HEK293T (cell line): ENCODE measurements at regions not wholly inside any gene's neighbourhood (a gene's known extent, or its start where the extent isn't known, plus 50 kb on each side); places are given as distances from the start of the nearest gene placed in this dataset.

Source experiments
- CTCF ChIA-PET: fragments of 350-600 bp; formaldehyde crosslinking; extraction: SDS; loops from one replicate; lab custom pipeline; 2021; ENCODE audit warnings: antibody characterized with exemption, inconsistent platforms; lab: Yijun Ruan, JAX
- POLR2A ChIA-PET: fragments of 350-600 bp; formaldehyde crosslinking; extraction: SDS; loops from one replicate; lab custom pipeline; 2020; ENCODE audit warnings: antibody characterized with exemption, inconsistent platforms; lab: Yijun Ruan, JAX
- DNase-seq: peaks from one replicate; pipeline ENCODE4 v3.0.0; 2012; ENCODE audit warnings: mixed read lengths; ENCODE audit errors: extremely low spot score
- ARNT ChIP-seq: fragments of 450-650 bp; IDR thresholded peaks from 2 replicates; pipeline ENCODE4 v1.6.1; 2017; ENCODE audit warnings: mild to moderate bottlenecking
- BHLHE40 ChIP-seq: fragments of 450-650 bp; IDR thresholded peaks from 2 replicates; pipeline ENCODE4 v1.6.1; 2016; ENCODE audit warnings: mild to moderate bottlenecking, moderate library complexity, borderline replicate concordance
- CTBP1 ChIP-seq: fragments of 450-650 bp; IDR thresholded peaks from 2 replicates; pipeline ENCODE4 v1.6.1; 2016; ENCODE audit warnings: borderline replicate concordance
- ELF4 ChIP-seq: fragments of 450-650 bp; IDR thresholded peaks from 2 replicates; pipeline ENCODE4 v1.6.1; 2017; ENCODE audit warnings: antibody characterized with exemption
- FOXA1 ChIP-seq: fragments of 450-650 bp; IDR thresholded peaks from 2 replicates; pipeline ENCODE4 v1.6.1; 2016; ENCODE audit warnings: mild to moderate bottlenecking
- FOXK2 ChIP-seq: fragments of 450-650 bp; IDR thresholded peaks from 2 replicates; pipeline ENCODE4 v1.6.1; 2016; ENCODE audit warnings: mild to moderate bottlenecking
- FOXM1 ChIP-seq: fragments of 450-650 bp; IDR thresholded peaks from 2 replicates; pipeline ENCODE4 v1.6.1; 2017; ENCODE audit warnings: mild to moderate bottlenecking, borderline replicate concordance
- HDGF ChIP-seq: fragments of 450-650 bp; IDR thresholded peaks from 2 replicates; pipeline ENCODE4 v1.6.1; 2017; ENCODE audit warnings: antibody characterized with exemption, borderline replicate concordance
- L3MBTL2 ChIP-seq: fragments of 450-650 bp; conservative IDR thresholded peaks from 2 replicates; pipeline ENCODE4 v1.6.1; 2016; ENCODE audit warnings: mild to moderate bottlenecking
- LEF1 ChIP-seq: fragments of 450-650 bp; IDR thresholded peaks from 2 replicates; pipeline ENCODE4 v1.6.1; 2017; ENCODE audit warnings: mild to moderate bottlenecking, borderline replicate concordance
- NFRKB ChIP-seq: fragments of 450-650 bp; IDR thresholded peaks from 2 replicates; pipeline ENCODE4 v1.6.1; 2016; ENCODE audit warnings: mild to moderate bottlenecking, moderate library complexity
- PKNOX1 ChIP-seq: fragments of 450-650 bp; IDR thresholded peaks from 2 replicates; pipeline ENCODE4 v1.6.1; 2016
- SP1 ChIP-seq: fragments of 450-650 bp; IDR thresholded peaks from 2 replicates; pipeline ENCODE4 v1.6.1; 2017
- SUZ12 ChIP-seq: fragments of 450-650 bp; IDR thresholded peaks from 2 replicates; pipeline ENCODE4 v1.6.1; 2016; ENCODE audit warnings: mild to moderate bottlenecking
- TARDBP ChIP-seq: fragments of 450-650 bp; IDR thresholded peaks from 2 replicates; pipeline ENCODE4 v1.6.1; 2016
- ZNF384 ChIP-seq: fragments of 450-650 bp; IDR thresholded peaks from 2 replicates; pipeline ENCODE4 v1.6.1; 2016

DNA sequence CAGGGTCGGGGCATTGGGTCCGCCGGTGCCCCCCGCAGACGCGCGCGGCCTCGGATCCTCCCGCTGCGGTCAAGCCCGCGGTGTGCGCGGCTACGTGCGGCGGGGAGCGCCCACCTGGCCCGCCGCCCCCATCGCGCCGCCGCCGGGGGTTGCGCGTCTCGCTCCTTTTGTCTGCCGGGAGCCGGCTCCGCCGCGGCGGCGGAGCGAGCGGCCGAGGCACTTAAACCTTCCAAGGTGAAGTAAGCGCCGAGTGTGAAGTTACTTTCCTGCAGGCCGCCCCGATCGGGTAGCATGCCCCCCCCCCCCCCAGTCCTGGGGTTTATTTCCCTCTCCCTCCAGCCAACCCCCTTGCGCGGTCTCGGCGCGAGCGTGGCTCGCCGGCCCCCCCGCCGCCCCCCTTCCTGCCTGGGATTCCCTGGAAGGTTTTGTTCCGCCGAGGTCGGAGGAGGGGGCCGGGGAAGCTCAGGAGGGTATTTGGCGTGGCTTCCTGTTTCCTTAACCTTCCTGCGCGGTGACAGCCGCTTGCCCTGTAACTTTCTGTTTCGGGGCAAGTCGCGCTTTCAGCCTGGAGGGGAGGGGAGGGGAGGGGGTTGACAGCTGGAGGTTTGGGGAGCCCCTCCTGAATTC, 56.6 kb upstream of the GSE1 start:
- peak; percentile 45 for DNase-seq
- POLR2A ChIA-PET, result interaction anchor here (0.8 to 2.1 kb wide), 2 partner anchors 14 to 56 kb away, joined by 3 to 9 read pairs; partner anchors contain the start of gene GSE1

DNA sequence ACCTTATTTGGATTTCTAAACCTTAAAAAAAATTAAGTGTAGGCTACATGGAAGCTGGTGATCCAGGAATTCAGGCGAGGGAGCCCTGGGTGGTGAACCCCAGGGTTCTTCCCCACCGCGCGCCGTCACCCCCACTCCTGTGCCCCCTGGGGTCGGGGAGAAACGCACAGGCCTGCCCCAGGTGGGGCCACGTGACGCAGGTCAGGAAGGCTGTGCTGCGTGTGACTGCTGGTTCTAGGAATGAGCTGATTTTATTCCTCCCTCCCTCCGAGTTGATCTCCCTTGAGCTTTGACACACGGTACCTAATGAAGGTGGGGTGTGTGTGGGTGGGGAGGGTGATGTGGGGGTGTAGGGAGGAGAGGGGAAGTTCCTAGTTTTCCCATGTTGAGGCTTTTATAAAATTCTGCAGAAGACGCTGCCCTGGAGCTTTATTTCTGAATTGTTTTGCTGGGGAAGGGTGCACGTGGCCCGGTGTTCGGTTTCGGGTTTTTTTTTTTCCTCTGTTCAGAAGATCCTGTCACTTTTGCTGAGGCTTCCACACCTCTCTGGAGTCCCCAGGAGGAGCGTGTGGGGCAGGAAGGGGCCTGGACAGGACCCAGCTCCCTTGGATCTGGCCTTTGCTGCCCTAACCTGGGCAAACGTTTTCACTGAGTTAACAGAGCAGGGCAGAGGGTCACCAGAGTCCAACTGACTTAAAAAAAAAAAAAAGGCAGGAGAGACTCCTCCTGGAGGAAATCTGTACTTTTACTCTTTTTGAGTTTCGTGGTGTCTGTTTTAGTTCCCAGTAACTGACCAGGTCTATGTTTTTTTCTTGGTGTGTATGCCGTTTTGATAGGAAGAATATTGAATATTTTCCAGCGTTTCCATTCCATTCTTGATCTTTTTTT, 55.8 kb upstream of the GSE1 start:
- TF ChIP-seq ZNF384, result peak; percentile 85
- no peak for TF ChIP-seq SUZ12
- TF ChIP-seq L3MBTL2, result 0 out of 2 replicates have a peak, but pooled peaks have one; percentile 38
- TF ChIP-seq FOXM1, result no peak
- ChIA-PET CTCF (interaction anchor here (0.6 to 2.0 kb wide), 6 partner anchors 15 to 121 kb away, joined by 3 to 8 read pairs (median 3); no protein-coding TSS in a partner anchor), POLR2A (interaction anchor here (0.8 to 2.1 kb wide), 4 partner anchors 10 to 55 kb away, joined by 3 to 9 read pairs (median 3); partner anchors contain the start of gene GSE1)
- peak; percentile 49 for DNase-seq

More for the DNA sequence above, 56.6 kb upstream of the GSE1 start:
- TF ChIP-seq HDGF (no peak), L3MBTL2 (no peak), ZNF384 (no peak), TARDBP (no peak), BHLHE40 (no peak), ELF4 (no peak), ARNT (no peak), LEF1 (no peak), SUZ12 (no peak), FOXA1 (no peak), NFRKB (no peak), SP1 (no peak), CTBP1 (no peak), FOXM1 (no peak), PKNOX1 (no peak), FOXK2 (no peak)
- CTCF ChIA-PET, result interaction anchor here (0.7 to 2.0 kb wide), 4 partner anchors 15 to 95 kb away, joined by 3 to 8 read pairs (median 4); no protein-coding TSS in a partner anchor

DNA sequence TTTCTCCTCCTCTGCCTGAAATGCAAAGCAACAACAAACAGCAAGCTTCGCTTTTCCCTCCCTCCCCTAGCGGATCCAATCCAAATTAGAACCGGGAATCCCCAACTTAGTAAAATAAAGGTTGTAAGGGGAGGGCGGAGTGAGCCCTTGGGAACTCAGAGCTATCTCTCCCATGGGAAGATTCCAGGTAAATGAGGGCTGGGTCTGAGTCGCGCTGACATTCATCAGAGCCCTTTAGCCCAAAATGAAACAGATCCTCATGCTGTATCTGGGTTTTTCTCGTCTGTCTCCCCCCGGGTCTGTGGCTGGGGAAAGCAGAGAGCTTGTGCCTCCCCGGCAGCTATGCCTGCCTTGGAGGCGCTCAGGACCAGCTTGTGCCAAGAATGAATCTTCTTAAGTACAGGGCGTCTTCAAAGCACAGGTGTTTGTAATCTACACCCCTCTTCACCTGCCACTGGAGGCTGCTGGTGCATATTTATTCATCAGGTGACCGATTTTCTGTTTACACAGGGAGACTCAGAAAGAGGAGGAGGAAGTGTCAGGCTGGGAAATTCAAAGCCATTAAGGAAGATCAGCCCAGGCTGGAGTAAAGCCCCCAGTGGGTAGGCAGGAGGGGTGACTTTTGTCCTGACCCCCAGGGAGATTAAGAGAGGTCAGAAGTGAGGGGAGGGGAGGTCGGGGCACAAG, 55.0 kb upstream of the GSE1 start:
- DNase-seq, result no peak
- ChIA-PET CTCF (interaction anchor here (0.7 to 2.0 kb wide), 2 partner anchors 58 to 78 kb away, joined by 3 to 8 read pairs; no protein-coding TSS in a partner anchor), POLR2A (interaction anchor here (1.1 to 2.1 kb wide), 3 partner anchors 10 to 54 kb away, joined by 3 to 9 read pairs (median 3); partner anchors contain the start of gene GSE1)
- TF ChIP-seq TARDBP (no peak), L3MBTL2 (no peak), ZNF384 (no peak), LEF1 (no peak), BHLHE40 (no peak), NFRKB (no peak), CTBP1 (no peak), FOXA1 (no peak)

- CTCF ChIA-PET, result interaction anchor here (1.4 to 2.0 kb wide), 3 partner anchors 49 to 56 kb away, joined by 4 to 6 read pairs (median 5); partner anchors contain the start of gene GSE1
Measured at GRCh38 chr16:85560932-85561247, 52.2 kb upstream of the GSE1 start.

DNA sequence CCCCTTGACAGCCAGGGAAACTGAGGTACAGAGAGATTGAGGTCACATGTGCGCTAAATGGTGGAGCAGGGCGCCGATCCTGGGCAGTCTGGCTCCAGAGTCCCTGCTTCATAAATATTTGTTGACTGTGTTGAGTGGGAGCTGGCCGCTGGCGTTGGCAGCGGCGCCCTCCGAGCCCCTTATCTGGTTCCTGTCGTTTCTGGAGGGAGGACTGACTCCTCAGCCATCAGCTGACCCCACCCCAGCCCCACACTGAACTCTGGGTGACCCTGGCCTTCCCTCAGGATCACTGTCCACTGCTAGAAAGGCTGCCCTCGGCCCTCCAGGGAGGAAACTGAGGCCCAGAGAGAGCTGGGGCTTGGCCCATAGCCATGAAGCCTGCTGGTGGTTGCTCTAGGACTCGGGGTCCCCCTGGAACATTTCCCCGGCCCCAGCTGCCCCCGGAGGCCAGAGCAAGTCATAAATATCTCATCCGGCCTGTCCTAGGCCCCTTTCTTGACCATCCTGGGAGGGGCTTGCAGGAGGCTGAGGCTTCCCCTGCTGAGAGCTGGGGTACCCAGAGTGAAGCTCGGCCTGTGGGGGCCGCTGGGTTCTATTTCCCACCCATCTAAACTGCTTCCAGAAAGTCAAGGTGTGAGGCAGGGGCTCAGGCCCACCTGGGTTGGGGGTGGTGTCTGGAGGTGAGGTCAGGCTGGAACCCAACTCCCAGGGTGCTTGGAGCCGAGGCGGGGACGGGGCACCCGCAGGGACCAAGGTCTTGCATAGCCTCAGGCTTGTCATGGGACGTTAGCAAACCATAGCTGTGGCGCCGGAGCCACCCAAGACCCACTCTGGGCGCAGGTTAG, 51.7 kb upstream of the GSE1 start:
- no peak for TF ChIP-seq CTBP1
- TF ChIP-seq ARNT, result no peak
- no peak for TF ChIP-seq LEF1
- no peak for TF ChIP-seq ELF4
- TF ChIP-seq SUZ12, result no peak
- no peak for TF ChIP-seq ZNF384
- TF ChIP-seq HDGF, result no peak
- no peak for TF ChIP-seq FOXK2
- POLR2A ChIA-PET, result interaction anchor here (0.9 kb wide), 1 partner anchor 8 kb away, joined by 3 read pairs; no protein-coding TSS in a partner anchor
- DNase-seq, result no peak
- CTCF ChIA-PET, result interaction anchor here (1.4 to 2.0 kb wide), 3 partner anchors 48 to 55 kb away, joined by 4 to 6 read pairs (median 5); partner anchors contain the start of gene GSE1

More at GRCh38 chr16:85560932-85561247, 52.2 kb upstream of the GSE1 start:
- TF ChIP-seq TARDBP, result no peak
- DNase-seq, result no peak
- POLR2A ChIA-PET, result no interaction called here

- ChIA-PET CTCF (interaction anchor here (0.6 to 2.0 kb wide), 4 partner anchors 47 to 837 kb away, joined by 3 to 6 read pairs (median 4); partner anchors contain the start of gene GSE1), POLR2A (interaction anchor here (0.9 kb wide), 1 partner anchor 8 kb away, joined by 3 read pairs; no protein-coding TSS in a partner anchor)
- TF ChIP-seq L3MBTL2 (no peak), CTBP1 (no peak), FOXM1 (no peak), ARNT (no peak), FOXK2 (no peak), SUZ12 (no peak), NFRKB (no peak), TARDBP (no peak), LEF1 (no peak), HDGF (no peak), PKNOX1 (no peak), ZNF384 (no peak), BHLHE40 (no peak)
- no peak for DNase-seq
Measured at GRCh38 chr16:85562093-85562786, 50.9 kb upstream of the GSE1 start.
